Cardiac muscle cell (in vitro differentiated cells and primary cell): ENCODE measurements at regions not wholly inside any gene's neighbourhood (a gene's known extent, or its start where the extent isn't known, plus 50 kb on each side); places are given as distances from the start of the nearest gene placed in this dataset.

Experiments used
- DNase-seq, 2 donors: peaks; one replicate each; pipeline versions ENCODE4 v3.0.0 to v3.0.0-alpha.2; 2010 to 2017; ENCODE audit warnings: low read depth in 1 of 2, low spot score in 1 of 2
- H3K27ac ChIP-seq: fragments of 200-600 bp; sonication (generic); 2 replicates; pipeline ENCODE4 v1.5.1; 2016
- H3K27me3 ChIP-seq: fragments of 200-600 bp; sonication (generic); 2 replicates; pipeline ENCODE4 v1.6.0; 2016; ENCODE audit warnings: control low read depth
- H3K36me3 ChIP-seq: fragments of 200-600 bp; sonication (generic); 2 replicates; pipeline ENCODE4 v1.5.1; 2016; ENCODE audit warnings: control low read depth
- H3K4me1 ChIP-seq: fragments of 200-600 bp; sonication (generic); 2 replicates; pipeline ENCODE4 v1.8.1; 2017; ENCODE audit warnings: low read depth, mild to moderate bottlenecking, mixed run types
- H3K4me3 ChIP-seq: fragments of 200-600 bp; sonication (generic); 2 replicates; pipeline ENCODE4 v1.5.1; 2016; ENCODE audit warnings: mild to moderate bottlenecking
- H3K9me3 ChIP-seq: fragments of 200-600 bp; sonication (generic); 2 replicates; pipeline ENCODE4 v1.5.1; 2017; ENCODE audit warnings: low read depth, mild to moderate bottlenecking, control low read depth
- CTCF ChIP-seq: IDR thresholded peaks from 2 replicates; pipeline ENCODE4 v1.5.1; 2012; ENCODE audit warnings: low read depth, mild to moderate bottlenecking, low read length

GRCh38 chr6:140847262-140847645 lies 1285.5 kb upstream of the GJE1 start:
- peaks cover 8% of the 10 kb centered on the region for H3K4me1 ChIP-seq
- no peak overlapping the region for H3K27ac ChIP-seq
- no peak for TF ChIP-seq CTCF
- no peak overlapping the region for H3K4me3 ChIP-seq
- no peaks in the 10 kb centered on the region for H3K36me3 ChIP-seq
- H3K9me3 ChIP-seq = no peaks in the 10 kb centered on the region
- no peak for DNase-seq
- no peaks in the 10 kb centered on the region for H3K27me3 ChIP-seq

GRCh38 chr6:140846503-140847261 lies 1286.0 kb upstream of the GJE1 start:
- Histone ChIP-seq H3K4me1 (peaks cover 8% of the 10 kb centered on the region), H3K9me3 (no peaks in the 10 kb centered on the region), H3K4me3 (no peak overlapping the region), H3K27ac (no peak overlapping the region), H3K27me3 (no peaks in the 10 kb centered on the region), H3K36me3 (no peaks in the 10 kb centered on the region)
- TF ChIP-seq CTCF = no peak
- peak in 1 of 2 donors; percentile 16 for DNase-seq

- Histone ChIP-seq H3K4me1 (peaks cover 8% of the 10 kb centered on the region), H3K27me3 (no peaks in the 10 kb centered on the region), H3K36me3 (no peaks in the 10 kb centered on the region), H3K9me3 (no peaks in the 10 kb centered on the region), H3K4me3 (no peak overlapping the region), H3K27ac (no peak overlapping the region)
- TF ChIP-seq CTCF = no peak
- DNase-seq = no peak
Measured at GRCh38 chr6:140845701-140846100, 1287.0 kb upstream of the GJE1 start.

GRCh38 chr6:140844167-140844566 lies 1288.6 kb upstream of the GJE1 start:
- no peak for TF ChIP-seq CTCF
- Histone ChIP-seq H3K27ac (no peak overlapping the region), H3K4me3 (no peak overlapping the region), H3K4me1 (peaks cover 8% of the 10 kb centered on the region), H3K27me3 (no peaks in the 10 kb centered on the region), H3K9me3 (no peaks in the 10 kb centered on the region), H3K36me3 (no peaks in the 10 kb centered on the region)
- no peak for DNase-seq

GRCh38 chr6:140833408-140833807 lies 1299.3 kb upstream of the GJE1 start:
- no peak for DNase-seq
- Histone ChIP-seq H3K9me3 (no peaks in the 10 kb centered on the region), H3K4me3 (no peak overlapping the region), H3K4me1 (no peaks in the 10 kb centered on the region), H3K27me3 (no peaks in the 10 kb centered on the region), H3K36me3 (no peaks in the 10 kb centered on the region), H3K27ac (no peak overlapping the region)
- no peak for TF ChIP-seq CTCF
